Bronchial epithelial cell (primary cell): ENCODE measurements at regions not wholly inside any gene's neighbourhood (a gene's known extent, or its start where the extent isn't known, plus 50 kb on each side); places are given as distances from the start of the nearest gene placed in this dataset.

Experiments used
- DNase-seq: peaks from one replicate; pipeline ENCODE4 v3.0.0-alpha.2; 2010; ENCODE audit warnings: low read depth
- FAIRE-seq: peaks from 2 replicates; lab custom pipeline; 2011; peaks lifted over from hg19 to GRCh38; lab: Jason Lieb, UNC
- H3K27me3 ChIP-seq: 2 replicates; pipeline ENCODE4 v1.5.1; 2011; ENCODE audit warnings: low read length; ENCODE audit not compliant: control insufficient read depth, insufficient read depth
- H3K36me3 ChIP-seq: 2 replicates; pipeline ENCODE4 v1.5.1; 2011; ENCODE audit warnings: low read length; ENCODE audit not compliant: control insufficient read depth, insufficient read depth
- H3K4me3 ChIP-seq: 2 replicates; pipeline ENCODE4 v1.5.1; 2011; ENCODE audit warnings: mild to moderate bottlenecking, low read depth, low read length, control low read depth
- TF ChIP-seq, protein P1 (sequence below): IDR thresholded peaks from 2 replicates; pipeline ENCODE4 v1.5.1; 2011; ENCODE audit warnings: mild to moderate bottlenecking, moderate library complexity, low read length, control low read depth, inconsistent platforms; ENCODE audit not compliant: insufficient read depth, severe bottlenecking

GRCh38 chr2:226411727-226412360, 387.8 kb downstream of the IRS1 start:
- no peaks in the 10 kb centered on the region for H3K36me3 ChIP-seq
- TF ChIP-seq, protein P1, sequence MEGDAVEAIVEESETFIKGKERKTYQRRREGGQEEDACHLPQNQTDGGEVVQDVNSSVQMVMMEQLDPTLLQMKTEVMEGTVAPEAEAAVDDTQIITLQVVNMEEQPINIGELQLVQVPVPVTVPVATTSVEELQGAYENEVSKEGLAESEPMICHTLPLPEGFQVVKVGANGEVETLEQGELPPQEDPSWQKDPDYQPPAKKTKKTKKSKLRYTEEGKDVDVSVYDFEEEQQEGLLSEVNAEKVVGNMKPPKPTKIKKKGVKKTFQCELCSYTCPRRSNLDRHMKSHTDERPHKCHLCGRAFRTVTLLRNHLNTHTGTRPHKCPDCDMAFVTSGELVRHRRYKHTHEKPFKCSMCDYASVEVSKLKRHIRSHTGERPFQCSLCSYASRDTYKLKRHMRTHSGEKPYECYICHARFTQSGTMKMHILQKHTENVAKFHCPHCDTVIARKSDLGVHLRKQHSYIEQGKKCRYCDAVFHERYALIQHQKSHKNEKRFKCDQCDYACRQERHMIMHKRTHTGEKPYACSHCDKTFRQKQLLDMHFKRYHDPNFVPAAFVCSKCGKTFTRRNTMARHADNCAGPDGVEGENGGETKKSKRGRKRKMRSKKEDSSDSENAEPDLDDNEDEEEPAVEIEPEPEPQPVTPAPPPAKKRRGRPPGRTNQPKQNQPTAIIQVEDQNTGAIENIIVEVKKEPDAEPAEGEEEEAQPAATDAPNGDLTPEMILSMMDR: no peak
- FAIRE-seq (peak; percentile 43), DNase-seq (peak; percentile 98)
- no peaks in the 10 kb centered on the region for H3K27me3 ChIP-seq
- no peak overlapping the region for H3K4me3 ChIP-seq

DNA sequence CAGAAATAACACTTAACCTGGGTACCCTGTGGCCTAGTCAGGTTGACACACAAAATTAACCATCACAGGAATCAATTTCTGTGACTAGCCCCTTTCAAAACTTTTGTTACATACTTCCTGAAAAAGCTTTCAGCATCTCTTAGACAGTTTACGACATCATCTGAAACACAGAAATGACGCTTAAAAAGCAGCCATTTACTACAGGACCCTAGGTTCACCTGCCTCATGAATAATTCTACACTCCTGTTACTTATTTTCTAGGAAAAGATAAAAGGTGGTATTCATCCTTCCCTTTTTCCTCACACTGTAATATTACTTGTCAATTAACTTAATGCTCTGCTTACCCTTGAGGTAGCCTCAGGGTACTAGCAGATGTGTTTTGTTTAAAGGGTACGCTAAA, 388.4 kb downstream of the IRS1 start:
- Histone ChIP-seq H3K4me3 (no peak overlapping the region), H3K27me3 (no peaks in the 10 kb centered on the region), H3K36me3 (no peaks in the 10 kb centered on the region)
- TF ChIP-seq, protein P1: no peak
- FAIRE-seq (no peak), DNase-seq (no peak)

GRCh38 chr2:226410247-226410835, 389.3 kb downstream of the IRS1 start:
- FAIRE-seq: no peak

DNA sequence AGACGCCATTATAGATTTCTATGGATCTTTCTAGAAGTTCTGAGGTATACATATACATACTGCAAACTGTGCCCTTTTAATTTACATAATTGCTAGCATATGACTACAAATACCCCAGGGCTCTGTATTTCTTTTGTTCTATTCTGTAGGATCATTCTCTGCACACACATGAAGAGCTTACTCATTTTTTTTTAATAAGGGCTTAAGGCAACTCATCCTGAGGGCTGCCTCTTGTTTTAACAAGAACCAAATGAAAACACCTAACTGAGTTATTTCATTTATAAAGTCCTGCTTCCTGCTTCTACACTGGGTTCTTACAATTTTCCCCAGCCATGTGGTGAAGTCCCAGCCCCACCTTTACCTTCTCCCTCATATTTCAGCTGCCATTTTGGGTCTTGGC, 390.5 kb downstream of the IRS1 start:
- FAIRE-seq (no peak), DNase-seq (peak; percentile 49)
- H3K4me3 ChIP-seq: no peak overlapping the region
- TF ChIP-seq, protein P1: no peak
- H3K36me3 ChIP-seq: no peaks in the 10 kb centered on the region
- no peaks in the 10 kb centered on the region for H3K27me3 ChIP-seq

More at GRCh38 chr2:226410247-226410835, 389.3 kb downstream of the IRS1 start:
- peak; percentile 63 for DNase-seq
- Histone ChIP-seq H3K36me3 (no peaks in the 10 kb centered on the region), H3K27me3 (no peaks in the 10 kb centered on the region), H3K4me3 (no peak overlapping the region)
- TF ChIP-seq, protein P1: no peak

- H3K27me3 ChIP-seq: no peaks in the 10 kb centered on the region
- no peak overlapping the region for H3K4me3 ChIP-seq
- DNase-seq (no peak), FAIRE-seq (peak; percentile 87)
- TF ChIP-seq, protein P1: no peak
- no peaks in the 10 kb centered on the region for H3K36me3 ChIP-seq
These were observed 391.5 kb downstream of the IRS1 start for GRCh38 chr2:226408141-226408540.
